ENCODE measurements at regions not wholly inside any gene's neighbourhood (a gene's known extent, or its start where the extent isn't known, plus 50 kb on each side); places are given as distances from the start of the nearest gene placed in this dataset.

GRCh38 chr10:128990986-128991385 is 476.1 kb upstream of the MGMT start:
- no peak for DNase-seq

- no peak for DNase-seq
Observed at GRCh38 chr10:128992770-128993169, 474.3 kb upstream of the MGMT start.

GRCh38 chr10:128993443-128993842 is 473.6 kb upstream of the MGMT start:
- DNase-seq, result no peak

- DNase-seq, result no peak
Observed at GRCh38 chr10:128993911-128994538, 473.0 kb upstream of the MGMT start.

- no peak for DNase-seq
Observed at GRCh38 chr10:128994598-128995143, 472.4 kb upstream of the MGMT start.

- no peak for DNase-seq
Observed at GRCh38 chr10:128995676-128996075, 471.4 kb upstream of the MGMT start.

- DNase-seq, result no peak
Observed at GRCh38 chr10:128996092-128996491, 470.9 kb upstream of the MGMT start.

GRCh38 chr10:128998101-128998805 is 468.8 kb upstream of the MGMT start:
- DNase-seq, result no peak

- no peak for DNase-seq
Observed at GRCh38 chr10:129004398-129004797, 462.6 kb upstream of the MGMT start.

- no peak for DNase-seq
Observed at GRCh38 chr10:129005080-129005479, 462.0 kb upstream of the MGMT start.

- DNase-seq, result no peak
Observed at GRCh38 chr10:129005804-129006203, 461.2 kb upstream of the MGMT start.

- DNase-seq, result no peak
Observed at GRCh38 chr10:129018511-129018910, 448.5 kb upstream of the MGMT start.

- no peak for DNase-seq
Observed at GRCh38 chr10:129020651-129021330, 446.2 kb upstream of the MGMT start.

GRCh38 chr10:129021594-129022304 is 445.3 kb upstream of the MGMT start:
- DNase-seq, result no peak

- no peak for DNase-seq
Observed at GRCh38 chr10:129023082-129023481, 444.0 kb upstream of the MGMT start.

GRCh38 chr10:129024046-129024445 is 443.0 kb upstream of the MGMT start:
- no peak for DNase-seq

- no peak for DNase-seq
Observed at GRCh38 chr10:129025787-129026186, 441.3 kb upstream of the MGMT start.

GRCh38 chr10:129027906-129028305 is 439.1 kb upstream of the MGMT start:
- no peak for DNase-seq

- DNase-seq, result no peak
Observed at GRCh38 chr10:129028451-129028850, 438.6 kb upstream of the MGMT start.

- no peak for DNase-seq
Observed at GRCh38 chr10:129029051-129029450, 438.0 kb upstream of the MGMT start.

GRCh38 chr10:129029851-129030602 is 437.0 kb upstream of the MGMT start:
- no peak for DNase-seq

- DNase-seq, result no peak
Observed at GRCh38 chr10:129030603-129030895, 436.5 kb upstream of the MGMT start.
